ENCODE measurements at regions not wholly inside any gene's neighbourhood (a gene's known extent, or its start where the extent isn't known, plus 50 kb on each side); places are given as distances from the start of the nearest gene placed in this dataset.

DNA sequence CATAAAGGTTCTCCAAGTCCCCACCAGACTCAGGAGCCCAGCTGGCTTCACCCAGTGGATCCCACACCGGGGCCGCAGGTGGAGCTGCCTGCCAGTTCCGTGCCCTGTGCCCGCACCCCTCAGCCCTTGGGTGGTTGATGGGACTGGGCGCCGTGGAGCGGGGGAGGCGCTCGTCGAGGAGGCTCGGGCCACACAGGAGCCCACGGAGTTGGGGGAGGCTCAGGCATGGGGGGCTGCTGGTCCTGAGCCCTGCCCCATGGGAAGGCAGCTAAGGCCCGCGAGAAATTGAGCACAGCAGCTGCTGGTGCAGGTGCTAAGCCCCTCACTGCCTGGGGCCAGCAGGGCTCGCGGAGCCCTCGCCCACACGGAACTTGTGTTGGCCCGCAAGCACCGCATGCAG, 234.4 kb upstream of the HSF2 start:
- no peak for TF ChIP-seq NFIC (IDR thresholded peaks at IDR 0.05)
- no peak for TF ChIP-seq EP300 (IDR thresholded peaks at IDR 0.05; ENCODE audit: borderline replicate concordance)
- no peak for TF ChIP-seq TCF12 (IDR thresholded peaks at IDR 0.05; ENCODE audit: low read depth)

Measured in Ishikawa (cell line).